Heart left ventricle (tissue), 13 donors: ENCODE measurements at regions not wholly inside any gene's neighbourhood (a gene's known extent, or its start where the extent isn't known, plus 50 kb on each side); places are given as distances from the start of the nearest gene placed in this dataset.

Experiments
- CTCF ChIP-seq, 12 donors: fragments of 200-600 bp; sonication (generic) in 4 of 12; IDR thresholded peaks; one replicate each; pipeline versions ENCODE4 v1.5.0 to v1.8.0; 2018 to 2022; ENCODE audit warnings: antibody characterized with exemption in 12 of 12, mild to moderate bottlenecking in 5 of 12
- POLR2A ChIP-seq, 2 donors: fragments of 450-650 bp; IDR thresholded peaks; one replicate each; pipeline ENCODE4 v1.6.1; 2017; ENCODE audit warnings: antibody characterized with exemption in 2 of 2, mild to moderate bottlenecking in 2 of 2, moderate library complexity in 2 of 2
- donor health status: ischemic (EF 13 %, LVEDD 7.1; RV severe dilation, severe dysfunction).
- donor health status: DM: no; HTN: yes; CAD: no.
- donor health status: DM: no; HTN: no; CAD: no.
- donor health status: ischemic (EF 25% LVEDD 6.9; RV normal size, moderate dysfunction).
- donor health status: ischemic (EF 25% LVEDD 5.7; RV mildly dilated, moderate dysfunction).
- donor health status: ischemic (EF 35%, LVEDD 5.7; RV mildly dilated, moderate dysfunction).
- donor health status: nonischemic (EF 11% LVEDD 7.7; RV severe dilation, severe dysfunction).
- donor health status: DM: yes; HTN: yes; CAD: no.
- donor health status: PGD.
- donor health status: ischemic (EF 29% LVEDD 5.4; RV normal size, mild dysfunction).
- donor health status: nonischemic (EF 23%, LVEDD 6.1; RV moderate dilation, normal function).

- TF ChIP-seq POLR2A (IDR thresholded peaks at IDR 0.05) = no peak
- no peak for TF ChIP-seq CTCF (IDR thresholded peaks at IDR 0.05)
These were observed 484.6 kb upstream of the PIK3R1 start for GRCh38 chr5:67730917-67731474.
